ENCODE measurements at regions not wholly inside any gene's neighbourhood (a gene's known extent, or its start where the extent isn't known, plus 50 kb on each side); places are given as distances from the start of the nearest gene placed in this dataset.
A peak's percentile ranks its signal among the peaks of the same experiment; 100 is the strongest.
"Not testable (repeated sequence)": the region's sequence is repeated elsewhere in the genome, so short reads cannot be mapped to it uniquely, and the experiment has no call there.

DNA sequence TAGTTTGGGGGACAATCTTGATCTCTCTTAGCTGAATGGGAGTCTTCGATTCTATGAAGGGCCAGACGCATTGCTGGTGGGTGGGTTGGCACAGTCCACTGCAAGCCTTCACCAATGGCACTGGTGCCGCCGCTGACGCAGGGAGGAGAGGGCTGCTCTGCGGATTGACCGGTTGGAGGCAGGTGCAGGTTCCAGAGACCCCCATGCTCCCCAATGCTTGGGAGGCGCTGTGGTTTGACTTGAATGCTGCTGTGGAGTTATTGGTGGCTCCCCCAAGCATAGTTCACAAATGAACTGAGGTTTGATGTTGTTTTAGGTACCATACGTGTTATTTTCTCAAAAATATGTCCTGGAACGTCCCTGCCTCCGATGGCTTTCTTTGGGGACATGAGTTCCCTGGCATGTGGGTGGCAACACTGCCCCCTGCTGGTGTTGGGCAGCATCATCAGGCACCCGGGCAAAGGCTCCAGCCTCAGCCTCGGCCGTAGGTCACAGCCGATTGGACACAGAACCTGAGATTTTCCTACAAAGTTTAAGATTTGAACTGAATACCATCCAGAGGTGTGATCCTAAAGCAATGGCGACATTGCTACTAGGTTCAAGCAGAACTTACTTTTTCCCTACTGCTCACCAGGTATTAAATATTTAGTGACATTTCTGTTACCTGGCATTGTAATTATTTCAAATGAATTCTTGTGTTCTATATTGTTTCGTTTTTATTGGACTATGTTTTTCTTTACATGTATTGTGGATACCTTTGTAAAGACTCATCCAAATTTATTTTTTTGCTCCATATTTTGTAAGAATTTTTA, 95.5 kb downstream of the ANKRD10 start:
- H3K27ac ChIP-seq, result no peak overlapping the region
- TF ChIP-seq, protein P1, sequence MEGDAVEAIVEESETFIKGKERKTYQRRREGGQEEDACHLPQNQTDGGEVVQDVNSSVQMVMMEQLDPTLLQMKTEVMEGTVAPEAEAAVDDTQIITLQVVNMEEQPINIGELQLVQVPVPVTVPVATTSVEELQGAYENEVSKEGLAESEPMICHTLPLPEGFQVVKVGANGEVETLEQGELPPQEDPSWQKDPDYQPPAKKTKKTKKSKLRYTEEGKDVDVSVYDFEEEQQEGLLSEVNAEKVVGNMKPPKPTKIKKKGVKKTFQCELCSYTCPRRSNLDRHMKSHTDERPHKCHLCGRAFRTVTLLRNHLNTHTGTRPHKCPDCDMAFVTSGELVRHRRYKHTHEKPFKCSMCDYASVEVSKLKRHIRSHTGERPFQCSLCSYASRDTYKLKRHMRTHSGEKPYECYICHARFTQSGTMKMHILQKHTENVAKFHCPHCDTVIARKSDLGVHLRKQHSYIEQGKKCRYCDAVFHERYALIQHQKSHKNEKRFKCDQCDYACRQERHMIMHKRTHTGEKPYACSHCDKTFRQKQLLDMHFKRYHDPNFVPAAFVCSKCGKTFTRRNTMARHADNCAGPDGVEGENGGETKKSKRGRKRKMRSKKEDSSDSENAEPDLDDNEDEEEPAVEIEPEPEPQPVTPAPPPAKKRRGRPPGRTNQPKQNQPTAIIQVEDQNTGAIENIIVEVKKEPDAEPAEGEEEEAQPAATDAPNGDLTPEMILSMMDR (conservative IDR thresholded peaks at IDR 0.05; ENCODE audit: low read depth), result peak; percentile 82
- ChIA-PET CTCF (interaction anchor here (0.6 kb wide), 1 partner anchor 23 kb away, joined by 3 read pairs; no protein-coding TSS in a partner anchor), POLR2A (ENCODE audit: low non-redundant PET) (no interaction called here)
- peak; percentile 63 for DNase-seq (ENCODE audit: low spot score)

DNA sequence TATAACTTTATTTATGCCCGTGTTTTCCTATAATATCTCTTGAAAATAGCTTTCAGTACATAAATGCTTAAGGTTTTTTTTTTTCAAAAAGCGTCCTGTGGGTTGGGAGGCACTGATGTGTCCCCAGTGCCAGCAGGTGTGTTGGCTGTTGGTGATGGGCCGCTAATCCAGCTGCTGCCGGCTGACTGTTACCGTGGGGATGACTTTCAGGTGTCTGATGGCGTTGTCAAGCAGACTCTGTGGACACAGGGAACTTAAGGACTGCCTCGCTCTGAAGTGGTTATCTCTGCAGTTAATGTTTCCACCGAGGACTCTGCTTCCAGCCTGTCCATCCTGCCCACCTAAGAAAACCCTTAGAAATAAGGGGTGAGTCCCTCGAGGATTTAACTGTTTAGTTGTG, 94.5 kb downstream of the ANKRD10 start:
- H3K27ac ChIP-seq, result no peak overlapping the region
- ChIA-PET CTCF (interaction anchor here (0.6 kb wide), 1 partner anchor 23 kb away, joined by 3 read pairs; no protein-coding TSS in a partner anchor), POLR2A (ENCODE audit: low non-redundant PET) (no interaction called here)
- TF ChIP-seq, protein P1 (conservative IDR thresholded peaks at IDR 0.05; ENCODE audit: low read depth), result no peak
- no peak for DNase-seq (ENCODE audit: low spot score)

DNA sequence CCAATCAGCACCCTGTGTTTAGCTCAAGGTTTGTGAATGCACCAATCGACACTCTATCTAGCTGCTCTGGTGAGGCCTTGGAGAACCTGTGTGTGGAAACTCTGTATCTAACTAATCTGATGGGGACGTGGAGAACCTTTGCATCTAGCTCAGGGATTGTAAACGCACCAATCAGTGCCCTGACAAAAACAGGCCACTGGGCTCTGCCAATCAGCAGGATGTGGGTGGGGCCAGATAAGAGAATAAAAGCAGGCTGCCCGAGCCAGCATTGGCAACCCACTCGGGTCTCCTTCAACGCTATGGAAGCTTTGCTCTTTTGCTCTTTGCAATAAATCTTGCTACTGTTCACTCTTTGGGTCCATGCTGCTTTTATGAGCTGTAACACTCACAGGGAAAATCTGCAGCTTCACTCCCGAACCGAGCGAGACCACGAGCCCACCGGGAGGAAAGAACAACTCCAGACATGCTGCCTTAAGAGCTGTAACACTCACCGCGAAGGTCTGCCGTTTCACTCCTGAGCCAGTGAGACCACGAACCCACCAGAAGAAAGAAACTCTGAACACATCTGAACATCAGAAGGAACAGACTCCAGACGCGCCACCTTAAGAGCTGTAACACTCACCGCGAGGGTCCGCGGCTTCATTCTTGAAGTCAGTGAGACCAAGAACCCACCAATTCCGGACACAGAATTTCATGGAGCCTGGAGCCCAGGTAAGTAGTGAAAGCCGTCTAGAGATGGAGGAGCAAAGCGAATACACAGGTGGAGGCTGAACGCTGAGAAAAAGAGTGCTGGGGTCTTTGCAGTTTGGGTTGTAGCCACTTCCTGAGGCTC, 92.8 kb downstream of the ANKRD10 start:
- POLR2A ChIA-PET (ENCODE audit: low non-redundant PET); CTCF ChIA-PET; H3K27ac ChIP-seq; DNase-seq (ENCODE audit: low spot score): not testable (repeated sequence)

DNA sequence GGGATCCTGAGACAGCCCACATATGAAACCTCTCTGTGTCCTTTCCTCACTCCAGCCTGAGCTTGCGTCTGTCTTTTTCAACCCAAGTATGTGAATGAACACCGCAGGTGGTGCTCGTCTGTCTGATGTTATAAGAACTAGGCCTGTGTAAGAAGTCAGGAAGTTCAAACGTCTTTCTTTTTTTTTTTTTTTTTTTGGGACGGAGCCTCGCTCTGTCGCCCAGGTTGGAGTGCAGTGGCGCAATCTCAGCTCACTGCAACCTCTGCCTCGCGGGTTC, 92.3 kb downstream of the ANKRD10 start:
- ChIA-PET CTCF (no interaction called here), POLR2A (ENCODE audit: low non-redundant PET) (no interaction called here)
- DNase-seq (ENCODE audit: low spot score), result no peak
- TF ChIP-seq, protein P1 (conservative IDR thresholded peaks at IDR 0.05; ENCODE audit: low read depth), result no peak
- no peak overlapping the region for H3K27ac ChIP-seq

DNA sequence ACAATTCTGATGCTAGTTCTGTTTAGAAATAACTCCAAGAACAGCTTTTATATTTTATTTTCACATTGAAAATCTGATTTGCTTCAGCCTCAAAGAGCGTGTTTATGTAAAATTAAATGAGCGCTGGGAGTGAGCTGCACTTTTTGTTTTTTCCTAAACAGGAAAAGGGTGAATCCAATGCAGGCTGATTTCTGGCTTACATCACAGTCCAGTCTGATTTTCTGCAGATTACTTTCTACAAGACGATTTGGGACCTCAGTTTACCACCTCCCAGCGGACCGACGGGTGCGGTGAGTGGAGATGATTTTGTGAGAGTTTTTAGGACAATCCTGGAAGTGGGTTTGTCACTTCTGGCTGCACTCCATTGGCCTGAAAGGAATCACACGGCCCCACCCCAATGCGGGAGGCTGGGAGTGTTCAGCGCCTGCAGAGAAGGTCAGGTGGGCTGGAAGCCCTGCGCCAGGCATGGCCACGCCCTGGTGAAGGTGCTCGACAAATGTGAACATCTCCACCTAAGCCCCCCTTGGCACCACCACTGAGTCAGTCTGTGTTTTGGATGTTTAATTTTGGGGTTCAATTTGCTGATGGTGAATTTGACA, 90.1 kb downstream of the ANKRD10 start:
- no peak for DNase-seq (ENCODE audit: low spot score)
- POLR2A ChIA-PET (ENCODE audit: low non-redundant PET), result no interaction called here
- no peak overlapping the region for H3K27ac ChIP-seq
- TF ChIP-seq, protein P1 (conservative IDR thresholded peaks at IDR 0.05; ENCODE audit: low read depth), result no peak
- CTCF ChIA-PET, result no interaction called here

DNA sequence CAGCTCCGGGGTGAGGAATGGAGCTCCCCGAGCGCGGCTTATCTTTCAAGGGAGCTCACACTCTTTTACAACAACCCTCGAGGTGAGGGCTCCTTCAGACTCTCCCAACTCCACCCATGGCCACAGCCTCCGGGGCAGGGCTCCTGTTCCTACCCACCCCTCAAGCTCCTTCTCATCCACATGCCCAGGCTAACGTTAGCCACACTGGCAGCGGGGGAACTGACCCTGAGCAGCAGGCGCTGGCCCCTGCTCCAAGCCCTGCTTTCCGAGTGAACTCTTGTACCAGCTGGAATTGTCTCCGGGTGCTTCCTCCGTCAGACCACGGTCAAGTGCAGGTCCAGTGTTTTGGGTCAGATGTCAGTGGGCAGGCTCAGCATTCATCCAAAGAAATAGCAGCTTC, 89.4 kb downstream of the ANKRD10 start:
- TF ChIP-seq, protein P1 (conservative IDR thresholded peaks at IDR 0.05; ENCODE audit: low read depth), result no peak
- H3K27ac ChIP-seq, result no peak overlapping the region
- ChIA-PET CTCF (no interaction called here), POLR2A (ENCODE audit: low non-redundant PET) (no interaction called here)
- no peak for DNase-seq (ENCODE audit: low spot score)

DNA sequence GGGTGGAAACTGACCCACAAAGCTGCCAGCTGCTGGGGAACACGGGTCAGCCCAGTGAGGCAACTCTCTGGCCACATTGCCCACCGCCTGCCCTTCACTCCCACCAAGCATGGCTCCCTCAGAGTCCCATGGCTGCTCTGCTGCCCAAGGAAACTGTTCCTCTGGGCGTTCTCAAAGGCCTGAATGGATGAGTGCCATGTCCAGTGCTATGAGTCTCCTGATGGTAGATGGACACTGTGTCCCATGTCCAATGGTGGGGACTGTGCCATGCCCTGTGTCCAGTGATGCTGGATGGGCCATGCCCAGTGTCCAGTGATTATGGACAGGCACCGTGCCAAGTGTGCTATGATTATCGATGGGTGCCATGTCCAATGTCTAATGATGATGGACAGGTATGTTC, 88.8 kb downstream of the ANKRD10 start:
- DNase-seq (ENCODE audit: low spot score), result no peak
- ChIA-PET CTCF (no interaction called here), POLR2A (ENCODE audit: low non-redundant PET) (no interaction called here)
- H3K27ac ChIP-seq, result no peak overlapping the region
- TF ChIP-seq, protein P1 (conservative IDR thresholded peaks at IDR 0.05; ENCODE audit: low read depth), result no peak
